NOMO-1 (cell line): ENCODE measurements at regions not wholly inside any gene's neighbourhood (a gene's known extent, or its start where the extent isn't known, plus 50 kb on each side); places are given as distances from the start of the nearest gene placed in this dataset.
"Not testable (repeated sequence)": the region's sequence is repeated elsewhere in the genome, so short reads cannot be mapped to it uniquely, and the experiment has no call there.

Source experiments
- DNase-seq, 2 experiments: peaks; one replicate each; lab custom pipeline; 2025; ENCODE audit not compliant: unreplicated experiment in 2 of 2; lab: John Stamatoyannopoulos, UW

DNA sequence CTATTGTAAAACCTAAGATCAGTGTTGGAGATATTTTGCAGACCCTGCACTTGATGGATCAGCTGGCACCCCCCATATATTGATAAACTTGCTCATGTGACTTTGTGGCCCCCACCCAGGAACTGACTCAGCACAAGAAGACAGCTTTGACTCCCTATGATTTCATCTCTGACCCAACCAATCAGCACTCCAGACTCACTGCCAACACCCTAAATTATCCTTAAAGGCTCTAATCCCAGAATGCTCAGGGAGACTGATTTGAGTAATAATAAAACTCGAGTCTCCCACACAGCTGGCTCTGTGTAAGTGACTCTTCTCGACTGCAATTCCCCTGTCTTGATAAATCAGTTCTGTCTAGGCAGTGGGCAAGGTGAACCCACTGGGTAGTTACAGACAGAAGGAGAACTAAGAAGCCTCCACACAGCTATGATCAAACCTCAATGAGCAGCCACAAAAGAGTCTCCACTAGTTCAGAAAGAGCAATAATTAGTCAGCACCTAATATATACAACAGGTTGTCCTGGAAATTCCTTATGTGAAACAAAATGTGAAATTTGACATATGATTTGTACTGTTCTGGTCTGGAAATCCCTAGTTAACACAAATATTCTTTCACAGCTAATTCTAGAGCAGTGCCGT lies 52.2 kb downstream of the ACTL7B start:
- DNase-seq: no peak

DNA sequence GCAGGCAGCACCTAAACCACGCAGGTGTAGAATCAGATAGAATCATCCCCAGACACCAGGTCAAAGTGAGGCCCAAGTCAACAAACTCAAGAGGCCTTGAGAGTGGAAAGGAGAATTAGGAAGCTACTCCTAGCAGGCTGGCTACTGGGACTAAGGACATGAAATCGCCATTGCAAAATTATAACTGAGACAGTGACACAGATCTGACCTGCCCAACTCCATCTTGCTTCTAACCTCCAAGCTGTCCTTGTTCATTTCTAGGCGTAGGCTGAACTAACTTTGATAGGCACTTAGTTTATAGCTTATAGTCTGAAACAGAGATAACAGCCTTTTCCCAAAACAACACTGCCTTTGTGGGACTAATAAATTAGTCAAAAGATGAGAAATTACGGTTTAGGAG lies 52.8 kb downstream of the ACTL7B start:
- DNase-seq: no peak

DNA sequence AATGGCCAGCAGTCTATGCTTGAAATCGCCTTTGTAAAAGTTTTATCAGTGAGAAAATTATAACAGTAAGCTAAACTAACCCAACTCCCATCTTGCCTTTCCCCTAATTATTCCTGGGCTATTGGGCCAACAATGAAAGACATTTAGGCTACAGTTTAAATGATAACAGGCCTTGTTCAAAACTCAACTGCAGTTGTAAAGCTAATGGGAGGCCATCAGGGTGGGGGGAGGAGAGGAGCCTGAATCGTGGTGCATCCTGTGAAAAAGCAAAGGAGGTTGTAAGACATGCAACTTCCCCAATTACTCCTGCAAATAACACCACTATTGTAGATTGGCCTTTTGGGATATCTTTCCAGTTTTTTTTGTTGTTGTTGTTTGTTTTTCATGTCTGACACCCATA lies 53.8 kb downstream of the ACTL7B start:
- DNase-seq: no peak

DNA sequence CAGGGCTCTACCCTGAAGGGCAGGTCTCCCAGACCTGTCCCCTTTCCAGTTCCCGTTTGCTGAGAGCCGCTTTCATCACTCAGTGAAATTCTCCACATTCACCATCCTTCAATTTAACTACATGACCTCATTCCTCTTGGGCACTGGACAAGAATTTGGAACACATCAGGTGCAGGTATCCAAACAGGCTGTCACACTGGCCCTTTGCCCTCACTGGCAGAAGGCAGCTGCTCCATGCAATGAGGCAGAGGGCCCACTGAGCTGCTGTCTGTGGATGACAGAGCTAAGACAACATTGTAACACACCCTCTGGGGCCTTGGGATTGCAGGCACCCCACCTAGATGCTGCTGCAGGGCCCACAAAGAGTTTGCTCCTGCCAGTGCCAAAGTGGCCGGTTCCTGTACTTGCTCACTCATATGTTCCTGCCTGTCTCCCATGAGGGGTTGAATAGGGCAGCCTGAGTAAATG lies 55.1 kb downstream of the ACTL7B start:
- DNase-seq: no peak

DNA sequence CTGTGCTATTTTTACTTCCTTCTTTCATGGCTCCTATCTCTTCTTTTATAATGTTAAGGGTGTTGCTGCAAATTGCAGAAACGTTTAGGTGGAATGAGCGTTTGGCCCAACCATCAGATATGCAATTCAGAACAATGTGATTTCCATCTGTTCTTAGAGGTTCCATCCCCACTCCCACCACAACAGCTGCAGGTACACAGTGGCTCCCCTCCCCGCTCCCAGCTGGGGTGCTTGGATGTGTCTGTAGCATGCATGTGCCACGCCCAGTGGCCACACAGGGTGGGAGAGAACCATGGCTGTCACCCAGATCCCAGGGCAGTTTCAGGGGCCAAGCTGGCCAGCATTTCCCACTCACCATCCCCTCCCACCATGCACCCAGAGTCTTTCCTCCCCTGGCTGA lies 62.2 kb downstream of the ACTL7B start:
- no peak for DNase-seq

DNA sequence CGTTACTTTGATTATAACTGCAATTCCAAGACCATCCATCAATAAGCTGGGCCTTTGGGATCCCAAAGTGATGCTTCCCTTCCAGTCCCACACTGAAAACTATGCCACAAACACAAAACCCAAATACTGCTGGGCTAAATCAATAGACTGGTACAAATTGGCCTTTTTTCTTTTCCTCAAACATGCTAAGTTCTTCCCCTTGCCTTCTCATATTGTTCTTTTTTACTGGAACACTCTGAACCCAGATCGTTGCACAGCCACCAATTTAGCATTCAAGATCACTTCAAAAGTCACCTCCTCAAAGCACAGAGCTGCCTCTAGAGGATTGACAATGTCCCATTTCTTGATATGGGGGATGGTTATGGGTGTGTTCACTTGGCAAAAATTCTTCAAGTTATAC lies 66.0 kb downstream of the ACTL7B start:
- DNase-seq: no peak

DNA sequence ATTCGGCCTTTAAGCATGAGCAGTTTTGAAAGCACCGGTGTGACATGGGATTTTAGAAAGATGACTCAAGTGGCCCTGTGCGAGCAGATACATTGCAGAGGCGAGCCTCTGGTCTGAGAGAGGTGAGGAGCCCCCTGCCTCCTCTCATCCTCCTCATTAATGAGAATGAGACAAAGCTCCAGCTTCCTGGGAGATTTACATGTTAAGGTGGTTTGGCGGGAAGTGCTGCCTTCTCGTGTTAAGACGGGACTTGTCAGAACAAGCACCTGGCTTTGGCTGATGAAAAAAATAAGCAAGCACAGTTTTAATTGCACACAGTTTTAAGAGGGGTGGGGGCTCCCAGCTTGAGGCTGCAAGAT lies 68.1 kb downstream of the ACTL7B start:
- DNase-seq: no peak

DNA sequence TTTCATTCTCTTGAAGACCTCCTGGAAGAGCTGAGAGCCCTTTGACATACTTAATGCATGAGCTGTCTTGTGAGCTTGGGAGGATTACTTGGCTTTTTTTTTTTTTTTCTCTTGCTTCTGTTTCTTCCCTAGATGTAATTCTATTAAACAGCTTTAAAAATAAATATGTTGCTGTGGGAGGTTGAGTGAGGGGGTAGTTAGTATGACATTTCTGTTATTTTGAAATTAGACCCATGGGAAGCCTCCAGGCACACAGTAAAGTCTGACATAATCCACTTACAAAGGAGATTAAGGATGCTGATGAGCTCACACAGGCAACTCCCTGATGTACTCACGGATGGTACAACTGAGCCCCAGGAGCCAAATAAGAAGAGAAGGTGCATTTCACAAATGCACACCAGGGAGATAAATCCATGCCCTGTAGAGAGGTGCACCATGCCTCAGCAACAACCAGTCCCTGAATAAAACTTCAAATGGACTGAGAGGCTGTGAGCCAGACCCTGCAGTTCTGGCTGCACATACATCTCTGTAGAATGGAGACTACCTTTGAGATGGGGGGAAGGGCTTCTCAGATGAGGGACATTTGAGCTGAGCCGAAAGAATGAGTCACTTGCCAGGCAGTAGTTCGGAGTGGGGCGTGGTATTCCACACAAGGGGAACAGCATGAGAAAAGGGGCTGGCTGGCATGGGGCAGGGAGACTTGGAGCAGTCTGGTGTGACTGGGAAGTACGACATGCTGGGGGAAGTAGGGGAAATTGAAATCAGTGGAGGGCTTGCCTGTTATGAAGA lies 68.7 kb downstream of the ACTL7B start:
- no peak for DNase-seq

DNA sequence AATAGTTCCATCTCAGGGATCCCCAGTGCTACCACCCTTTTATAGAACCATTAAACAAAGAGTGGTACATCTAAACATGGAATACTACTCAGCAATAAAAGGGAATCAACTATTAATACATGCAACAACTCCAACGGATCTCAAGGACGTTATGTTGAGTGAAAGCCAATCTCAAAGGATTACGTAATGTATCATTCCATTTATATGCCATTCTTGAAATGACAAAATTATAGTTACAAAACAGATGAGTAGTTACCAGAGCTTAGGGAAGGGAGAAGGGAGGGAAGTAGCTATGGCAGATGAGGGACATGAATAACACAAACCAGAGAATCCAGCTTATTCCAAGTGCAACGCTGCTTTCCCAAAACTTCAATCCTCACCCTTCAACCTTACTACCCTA lies 69.5 kb downstream of the ACTL7B start:
- DNase-seq: no peak

DNA sequence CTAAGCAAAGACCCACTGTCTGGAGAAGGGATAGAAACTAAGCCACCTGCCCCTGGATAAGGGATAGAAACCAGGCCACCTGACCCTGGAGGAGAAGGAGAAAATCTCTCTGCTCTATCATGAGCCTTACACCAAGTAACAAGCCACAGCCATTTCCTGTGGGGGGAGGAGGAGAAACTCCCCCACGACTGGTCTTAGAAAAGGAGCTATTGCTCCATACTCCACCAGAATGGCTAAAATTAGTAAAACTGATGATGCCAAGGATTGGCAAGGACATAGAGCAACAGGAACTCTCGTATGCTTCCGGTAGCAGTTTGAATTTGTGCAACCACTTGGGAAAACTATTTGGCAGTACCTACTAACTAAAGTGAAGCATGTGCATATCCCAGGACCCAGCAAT lies 70.8 kb downstream of the ACTL7B start:
- peak; percentile 80 to 93 for DNase-seq

DNA sequence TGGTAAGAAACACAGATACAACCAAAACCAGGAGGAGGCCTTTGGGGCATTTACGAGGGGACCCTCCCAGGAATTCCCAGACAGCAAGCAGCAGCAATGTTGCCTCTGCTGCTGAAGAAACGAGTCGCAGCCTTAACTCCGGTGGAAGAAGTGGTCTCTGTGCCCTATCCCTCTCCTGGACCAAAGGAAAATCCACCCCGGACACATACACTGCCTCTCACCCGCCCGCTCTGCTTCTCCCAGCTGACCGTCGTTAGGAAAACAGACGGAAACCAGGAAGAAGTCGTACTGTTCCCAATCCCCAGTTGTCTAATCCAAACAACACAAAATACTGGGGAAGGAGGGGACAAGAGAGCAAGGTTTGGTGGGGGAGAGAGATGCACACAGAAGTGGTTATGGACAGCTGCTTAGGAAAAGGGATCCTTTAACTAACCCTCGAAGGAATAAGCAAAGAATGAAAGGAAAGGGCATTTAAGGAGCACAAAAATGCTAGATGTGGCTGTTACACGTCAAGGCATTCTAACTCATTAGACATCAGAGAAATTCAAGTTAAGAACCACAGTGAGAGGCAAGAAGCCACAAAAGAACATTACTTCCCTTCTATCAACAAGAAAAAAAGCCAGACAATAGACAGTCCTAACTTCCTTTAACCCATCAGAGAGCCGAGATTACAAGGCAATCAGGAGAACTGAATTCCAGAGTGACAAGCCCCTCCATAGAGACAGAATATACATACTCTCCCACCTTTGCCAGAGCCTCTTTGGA lies 71.9 kb downstream of the ACTL7B start:
- DNase-seq: peak; percentile 35 to 64

DNA sequence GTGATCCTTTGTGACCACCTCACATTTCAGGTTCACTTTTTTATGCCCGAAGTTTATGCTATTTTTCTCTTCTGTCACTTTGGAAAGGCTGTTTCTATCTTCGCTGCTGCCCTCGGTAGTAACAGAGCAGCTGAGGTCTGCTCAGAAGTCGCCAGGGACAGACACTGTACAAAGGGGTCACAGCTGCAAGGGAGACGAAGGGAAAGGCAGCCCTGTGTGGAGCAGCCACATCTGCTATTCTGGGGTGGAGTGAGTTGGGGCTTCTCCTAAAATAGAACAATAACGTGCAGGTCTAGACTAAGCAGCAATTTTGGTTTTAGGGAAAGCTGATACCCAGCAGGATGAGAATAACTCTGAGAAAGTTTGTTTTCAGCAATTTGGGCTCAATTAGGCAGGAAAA lies 72.5 kb downstream of the ACTL7B start:
- DNase-seq: no peak

DNA sequence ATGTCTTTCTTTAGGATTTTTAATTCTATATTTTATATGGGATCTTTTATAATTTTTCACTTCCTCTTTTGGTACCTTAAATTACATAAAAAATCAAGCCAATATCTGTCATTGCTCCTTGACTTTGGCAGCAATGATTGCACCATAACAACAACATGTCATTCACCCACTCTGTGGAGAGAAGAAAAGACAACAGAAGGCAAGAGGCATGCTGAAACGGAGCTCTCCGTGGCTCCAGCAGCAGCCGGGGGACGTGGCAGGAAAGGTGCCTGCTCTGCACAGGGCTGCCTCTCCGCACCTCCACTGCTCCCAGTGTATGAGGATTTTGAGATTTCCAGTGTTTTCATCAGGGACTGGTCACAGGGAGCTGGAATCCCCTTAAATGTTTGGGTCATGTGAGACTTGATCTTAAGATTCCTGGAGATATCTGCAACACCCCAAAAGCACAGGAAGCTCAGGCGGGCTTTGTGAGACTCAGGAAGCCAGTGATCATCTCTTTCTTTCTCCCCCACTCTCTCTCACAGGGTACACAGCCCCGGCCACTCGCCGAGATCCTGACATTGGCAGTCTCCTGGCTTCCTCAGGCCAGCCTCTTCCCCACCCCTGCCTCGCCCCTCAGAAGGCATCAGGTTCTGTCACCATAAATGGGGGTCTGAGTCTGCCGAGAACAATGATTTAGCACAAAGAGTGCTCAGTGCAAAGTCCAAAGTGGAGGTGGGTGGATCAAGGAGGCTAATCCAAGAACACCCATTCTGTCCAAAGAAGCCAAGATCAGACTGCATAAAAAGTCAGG lies 74.6 kb downstream of the ACTL7B start:
- DNase-seq: peak in 1 of 2 experiments; percentile 56

DNA sequence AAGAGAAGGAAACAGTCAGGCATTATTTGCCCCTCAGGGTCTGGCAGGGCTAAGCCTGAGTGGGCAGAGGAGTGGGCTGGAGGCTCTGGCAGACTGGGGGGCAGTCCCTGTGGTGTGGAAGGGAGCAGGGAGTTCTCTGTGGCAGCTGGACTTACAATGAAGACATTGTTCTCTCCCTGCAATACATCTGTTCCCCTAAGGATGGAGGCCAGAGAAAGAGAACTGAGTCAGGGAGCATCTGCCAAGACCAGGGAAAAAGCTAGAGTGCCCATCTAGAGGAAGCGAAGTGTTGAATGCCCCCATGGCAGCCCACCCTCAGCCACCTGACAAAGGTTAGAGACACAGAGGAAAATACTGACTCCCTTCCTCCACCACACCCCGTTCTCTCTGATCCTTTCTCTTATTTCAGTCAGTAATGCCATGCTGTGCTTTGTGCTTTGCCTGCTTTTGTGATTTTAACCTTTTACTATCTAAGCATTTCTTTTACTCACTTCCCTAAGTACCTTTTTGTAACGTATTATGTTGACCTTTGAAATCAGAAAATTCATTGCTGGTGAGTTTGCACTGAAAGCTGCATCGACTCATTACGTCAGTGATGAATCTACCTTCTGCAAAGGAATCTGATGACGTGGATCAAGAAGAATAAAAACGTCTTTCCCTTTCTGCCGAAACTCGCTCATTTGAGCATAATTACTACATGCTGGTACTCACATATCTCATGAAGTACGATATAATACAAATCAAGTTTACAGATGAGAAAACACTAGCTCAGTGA lies 76.0 kb downstream of the ACTL7B start:
- no peak for DNase-seq

DNA sequence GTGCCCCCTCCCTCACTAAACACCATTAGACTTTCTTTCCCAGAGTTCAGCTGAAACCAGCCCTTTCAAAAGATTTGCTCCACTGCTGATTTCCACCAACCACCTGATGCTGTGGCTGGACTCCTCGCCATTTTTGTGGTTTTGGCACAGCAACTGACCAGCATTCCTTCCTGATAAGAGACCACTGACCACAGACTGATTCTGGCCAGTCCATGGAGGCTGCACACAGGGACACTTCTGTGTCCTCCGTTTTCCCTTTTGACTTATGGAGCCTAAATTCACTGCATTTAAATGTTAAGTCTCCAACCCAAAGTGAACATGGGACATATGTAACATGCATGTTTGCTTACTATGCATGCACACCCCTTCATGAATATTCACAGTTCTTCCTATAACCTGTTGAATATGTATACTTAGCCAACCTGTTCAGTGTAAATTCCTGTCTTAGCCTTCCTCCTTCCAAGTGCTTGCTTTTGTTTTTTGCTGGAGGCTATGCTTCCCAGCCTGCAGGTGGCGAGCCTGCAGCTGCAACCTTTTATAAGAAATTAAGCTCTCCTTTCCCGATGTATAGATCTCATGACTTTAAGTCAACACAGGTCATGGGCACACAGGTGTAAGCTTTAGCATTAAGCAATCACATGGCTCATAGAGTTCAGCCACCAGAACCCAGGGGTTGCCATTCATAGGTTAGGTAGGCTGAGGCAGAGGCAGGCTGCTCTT lies 78.7 kb downstream of the ACTL7B start:
- no peak for DNase-seq

DNA sequence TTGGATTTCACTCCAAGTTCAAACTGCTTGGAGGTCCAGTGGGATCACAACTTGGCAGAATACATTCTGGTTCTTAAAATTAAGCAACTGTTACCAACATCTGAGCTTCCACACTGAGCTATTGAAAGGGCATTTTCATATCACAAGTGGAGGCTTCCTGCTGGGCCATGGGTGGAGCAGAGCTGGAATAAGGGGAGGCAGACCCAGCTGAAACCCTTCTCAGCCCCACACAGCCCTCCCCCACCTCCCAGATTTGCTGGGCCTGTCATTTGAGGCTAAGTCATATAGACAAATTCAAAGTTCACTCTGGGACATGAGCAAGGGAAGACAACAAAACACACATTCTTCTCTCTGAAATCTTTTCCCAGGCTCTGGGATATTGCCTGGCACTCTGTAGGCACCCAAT lies 79.9 kb downstream of the ACTL7B start:
- DNase-seq: no peak

DNA sequence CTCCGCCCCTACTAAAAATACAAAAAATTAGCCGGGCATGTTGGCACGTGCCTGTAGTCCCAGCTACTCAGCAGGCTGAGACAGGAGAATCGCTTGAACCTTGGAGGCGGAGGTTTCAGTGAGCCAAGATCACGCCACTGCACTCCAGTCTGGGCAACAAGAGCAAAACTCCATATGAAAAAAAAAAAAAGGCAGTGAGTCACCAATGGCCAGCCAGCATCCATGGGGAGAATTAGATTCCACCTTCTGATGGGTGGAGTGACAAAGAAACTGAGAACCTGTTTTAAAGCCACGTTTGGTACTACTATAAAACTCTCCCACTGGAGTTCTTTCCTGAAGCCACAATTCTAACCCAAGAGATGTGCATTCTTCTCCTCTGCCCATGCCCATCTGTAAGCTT lies 81.7 kb downstream of the ACTL7B start:
- not testable (repeated sequence) for DNase-seq

DNA sequence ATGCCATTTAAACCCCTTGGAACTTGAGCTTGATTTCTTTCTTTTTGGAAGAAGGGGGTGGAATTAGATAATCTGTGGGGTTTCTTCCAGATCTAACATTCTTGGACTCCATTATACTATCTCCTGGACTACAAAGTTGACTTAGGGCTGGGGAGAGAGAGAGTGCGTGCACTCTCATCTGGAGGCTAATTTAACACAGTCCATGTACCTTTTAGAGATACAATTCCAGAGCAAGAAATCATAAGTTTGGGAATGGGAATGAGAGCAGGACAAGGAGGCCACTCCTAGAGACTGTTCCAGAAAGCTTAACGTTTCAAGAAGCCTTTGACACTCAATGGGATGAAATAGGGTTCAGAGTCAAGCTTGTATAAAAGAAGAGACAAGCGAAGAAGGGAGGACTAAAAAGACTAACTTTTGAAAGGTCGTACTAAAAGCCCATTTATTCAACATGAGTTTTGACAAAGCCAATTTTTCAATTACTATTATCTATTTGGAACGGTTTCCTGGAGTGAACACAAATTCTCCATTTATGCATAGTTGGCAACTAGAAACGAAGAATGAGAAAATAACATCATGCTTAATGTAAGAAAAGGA lies 83.4 kb downstream of the ACTL7B start:
- DNase-seq: no peak

DNA sequence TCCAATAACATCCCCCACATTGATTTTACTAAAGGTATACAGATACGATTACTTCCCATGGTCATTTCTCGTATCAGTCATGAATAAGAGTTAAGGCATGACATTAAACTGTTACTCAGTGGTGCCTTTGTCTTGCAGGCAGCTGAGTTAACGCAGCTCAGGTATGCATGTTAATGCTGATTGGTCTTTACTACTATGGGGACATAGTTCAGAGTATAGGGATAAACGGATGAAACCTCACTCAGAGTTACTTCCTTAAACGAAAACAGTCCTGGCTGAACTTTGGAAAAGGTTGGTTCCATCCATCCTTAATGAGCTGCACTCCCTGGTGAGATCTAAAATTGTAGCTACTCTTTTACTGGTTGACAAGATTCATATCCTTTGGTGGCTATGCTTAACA lies 87.0 kb downstream of the ACTL7B start:
- DNase-seq: no peak
